H9 (cell line): ENCODE measurements at regions not wholly inside any gene's neighbourhood (a gene's known extent, or its start where the extent isn't known, plus 50 kb on each side); places are given as distances from the start of the nearest gene placed in this dataset.

Experiments used
- DNase-seq: peaks from one replicate; pipeline ENCODE4 v3.0.0-alpha.2; 2017
- H2AFZ ChIP-seq: one replicate; pipeline ENCODE4 v1.6.1; 2013; ENCODE audit warnings: mild to moderate bottlenecking, low read length, control low read depth, moderate library complexity
- H2AK5ac ChIP-seq: 2 replicates; pipeline ENCODE4 v1.6.1; 2013; ENCODE audit warnings: low read length, control low read depth, mixed read lengths; ENCODE audit not compliant: insufficient read length
- H2BK120ac ChIP-seq: one replicate; pipeline ENCODE4 v1.6.1; 2013; ENCODE audit warnings: low read depth, mild to moderate bottlenecking, low read length, control low read depth, inconsistent platforms; ENCODE audit not compliant: poor library complexity, severe bottlenecking
- H2BK12ac ChIP-seq: 2 replicates; pipeline ENCODE4 v1.6.1; 2013; ENCODE audit warnings: low read length, control low read depth, mixed read lengths, low read depth; ENCODE audit not compliant: insufficient read length
- H2BK15ac ChIP-seq: 2 replicates; pipeline ENCODE4 v1.6.1; 2013; ENCODE audit warnings: low read depth, low read length, control low read depth
- H2BK20ac ChIP-seq: one replicate; pipeline ENCODE4 v1.6.1; 2013; ENCODE audit warnings: low read depth, mild to moderate bottlenecking, low read length, control low read depth, inconsistent platforms; ENCODE audit not compliant: poor library complexity, severe bottlenecking
- H2BK5ac ChIP-seq: 2 replicates; pipeline ENCODE4 v1.6.1; 2013; ENCODE audit warnings: low read length, control low read depth, mixed read lengths; ENCODE audit not compliant: insufficient read length
- H3K14ac ChIP-seq: 2 replicates; pipeline ENCODE4 v1.6.1; 2013; ENCODE audit warnings: low read length, control low read depth; ENCODE audit not compliant: insufficient read depth
- H3K18ac ChIP-seq: 2 replicates; pipeline ENCODE4 v1.6.1; 2013; ENCODE audit warnings: low read depth, mild to moderate bottlenecking, mixed read lengths, low read length, control low read depth; ENCODE audit not compliant: insufficient read length
- H3K23ac ChIP-seq: 2 replicates; pipeline ENCODE4 v1.6.1; 2013; ENCODE audit warnings: low read length, control low read depth, mixed read lengths, low read depth; ENCODE audit not compliant: insufficient read length
- H3K23me2 ChIP-seq: 2 replicates; pipeline ENCODE4 v1.6.1; 2013; ENCODE audit warnings: low read depth, mild to moderate bottlenecking, mixed read lengths, low read length, control low read depth; ENCODE audit not compliant: insufficient read length, poor library complexity, severe bottlenecking
- H3K27ac ChIP-seq: 2 replicates; pipeline ENCODE4 v1.5.1; 2013; ENCODE audit warnings: low read length, control low read depth, mixed read lengths, low read depth; ENCODE audit not compliant: insufficient read length
- H3K27me3 ChIP-seq: 2 replicates; pipeline ENCODE4 v1.6.1; 2013; ENCODE audit warnings: low read length, control low read depth, inconsistent platforms; ENCODE audit not compliant: insufficient read depth
- H3K4ac ChIP-seq: 2 replicates; pipeline ENCODE4 v1.6.1; 2013; ENCODE audit warnings: low read depth, mild to moderate bottlenecking, control low read depth, inconsistent platforms, low read length, moderate library complexity
- H3K4me1 ChIP-seq: 2 replicates; pipeline ENCODE4 v1.6.1; 2013; ENCODE audit warnings: low read length, control low read depth, inconsistent platforms; ENCODE audit not compliant: insufficient read depth
- H3K4me2 ChIP-seq: 2 replicates; pipeline ENCODE4 v1.6.1; 2013; ENCODE audit warnings: low read length, control low read depth, mixed read lengths; ENCODE audit not compliant: insufficient read length, insufficient read depth
- H3K56ac ChIP-seq: 2 replicates; pipeline ENCODE4 v1.6.1; 2013; ENCODE audit warnings: low read depth, mild to moderate bottlenecking, mixed read lengths, low read length, control low read depth; ENCODE audit not compliant: insufficient read length
- H3K79me1 ChIP-seq: 2 replicates; pipeline ENCODE4 v1.6.1; 2013; ENCODE audit warnings: low read depth, mild to moderate bottlenecking, moderate library complexity, low read length, control low read depth, inconsistent platforms; ENCODE audit not compliant: insufficient read depth, poor library complexity, severe bottlenecking
- H3K79me2 ChIP-seq: 2 replicates; pipeline ENCODE4 v1.6.1; 2013; ENCODE audit warnings: low read length, control low read depth, inconsistent platforms; ENCODE audit not compliant: insufficient read depth
- H3K9ac ChIP-seq: 2 replicates; pipeline ENCODE4 v1.6.1; 2013; ENCODE audit warnings: low read length, control low read depth, mixed read lengths; ENCODE audit not compliant: insufficient read length; ENCODE audit errors: extremely low read depth
- H3K9me3 ChIP-seq: one replicate; pipeline ENCODE4 v1.6.1; 2013; ENCODE audit warnings: low read depth, low read length, inconsistent platforms; ENCODE audit not compliant: control insufficient read depth
- H3T11ph ChIP-seq: one replicate; pipeline ENCODE4 v1.6.1; 2013; ENCODE audit warnings: mild to moderate bottlenecking, low read length, control low read depth, inconsistent platforms
- H4K20me1 ChIP-seq: one replicate; pipeline ENCODE4 v1.6.1; 2013; ENCODE audit not compliant: control insufficient read depth, insufficient read length, insufficient read depth
- H4K5ac ChIP-seq: 2 replicates; pipeline ENCODE4 v1.6.1; 2013; ENCODE audit warnings: low read depth, mild to moderate bottlenecking, mixed read lengths, low read length, control low read depth; ENCODE audit not compliant: insufficient read length
- H4K8ac ChIP-seq: replicated peaks from 2 replicates; pipeline ENCODE4 v1.6.1; 2013; ENCODE audit warnings: low read length, control low read depth, mixed read lengths, low read depth; ENCODE audit not compliant: insufficient read length
- H4K91ac ChIP-seq: 2 replicates; pipeline ENCODE4 v1.6.1; 2013; ENCODE audit warnings: low read depth, mild to moderate bottlenecking, moderate library complexity, mixed read lengths, low read length, control low read depth; ENCODE audit not compliant: insufficient read length
- H3K27ac Mint-ChIP-seq, 3 experiments: 2 replicates in 2 of 3; 3 replicates in 1 of 3; pipeline ENCODE4 v1.8.0; 2020 to 2021; ENCODE audit warnings: mixed read lengths in 3 of 3, mild to moderate bottlenecking in 1 of 3, moderate library complexity in 1 of 3
- H3K27me3 Mint-ChIP-seq: 2 replicates; pipeline ENCODE4 v1.8.0; 2021; ENCODE audit warnings: low read depth, mild to moderate bottlenecking, moderate library complexity, mixed read lengths
- H3K36me3 Mint-ChIP-seq, 3 experiments: 2 replicates in 2 of 3; 3 replicates in 1 of 3; pipeline ENCODE4 v1.8.0; 2020 to 2021; ENCODE audit warnings: low read depth in 3 of 3, mixed read lengths in 3 of 3; ENCODE audit not compliant: insufficient read depth in 1 of 3
- H3K4me1 Mint-ChIP-seq, 2 experiments: 2 replicates each; pipeline ENCODE4 v1.8.0; 2020; ENCODE audit warnings: mixed read lengths in 2 of 2
- H3K4me3 Mint-ChIP-seq, 2 experiments: 2 replicates in 1 of 2; 3 replicates in 1 of 2; pipeline ENCODE4 v1.8.0; 2020 to 2021; ENCODE audit warnings: mild to moderate bottlenecking in 2 of 2, mixed read lengths in 2 of 2, moderate library complexity in 1 of 2
- H3K9me3 Mint-ChIP-seq, 2 experiments: 2 replicates in 1 of 2; 3 replicates in 1 of 2; pipeline ENCODE4 v1.8.0; 2020; ENCODE audit warnings: mild to moderate bottlenecking in 2 of 2, mixed read lengths in 2 of 2, moderate library complexity in 1 of 2
- WGBS: extraction: QIAGEN DNeasy Blood & Tissue Kit; methylation state at CpG from one replicate; pipeline ENCODE4 v1.1.7; 2013; ENCODE audit warnings: missing lambda C conversion rate, low lambda C conversion rate, mixed read lengths; ENCODE audit not compliant: insufficient read length; ENCODE audit errors: extremely low coverage; 5-methylcytosine and 5-hydroxymethylcytosine counted together
- TF ChIP-seq, protein P1 (sequence below): fragments of 200-600 bp; sonication (generic); conservative IDR thresholded peaks from 3 replicates; pipeline ENCODE4 v1.8.0; 2021; ENCODE audit warnings: antibody characterized with exemption, mild to moderate bottlenecking

- peaks cover 9% of the 10 kb centered on the region for H3K27me3 Mint-ChIP-seq
- H3K36me3 Mint-ChIP-seq = no peaks in the 10 kb centered on the region; a peak in 1 of 7 replicates
- no peaks in the 10 kb centered on the region for H3K27me3 ChIP-seq
- peaks cover 6 to 13% of the 10 kb centered on the region in 2 experiments for H3K4me1 Mint-ChIP-seq
- TF ChIP-seq, protein P1, sequence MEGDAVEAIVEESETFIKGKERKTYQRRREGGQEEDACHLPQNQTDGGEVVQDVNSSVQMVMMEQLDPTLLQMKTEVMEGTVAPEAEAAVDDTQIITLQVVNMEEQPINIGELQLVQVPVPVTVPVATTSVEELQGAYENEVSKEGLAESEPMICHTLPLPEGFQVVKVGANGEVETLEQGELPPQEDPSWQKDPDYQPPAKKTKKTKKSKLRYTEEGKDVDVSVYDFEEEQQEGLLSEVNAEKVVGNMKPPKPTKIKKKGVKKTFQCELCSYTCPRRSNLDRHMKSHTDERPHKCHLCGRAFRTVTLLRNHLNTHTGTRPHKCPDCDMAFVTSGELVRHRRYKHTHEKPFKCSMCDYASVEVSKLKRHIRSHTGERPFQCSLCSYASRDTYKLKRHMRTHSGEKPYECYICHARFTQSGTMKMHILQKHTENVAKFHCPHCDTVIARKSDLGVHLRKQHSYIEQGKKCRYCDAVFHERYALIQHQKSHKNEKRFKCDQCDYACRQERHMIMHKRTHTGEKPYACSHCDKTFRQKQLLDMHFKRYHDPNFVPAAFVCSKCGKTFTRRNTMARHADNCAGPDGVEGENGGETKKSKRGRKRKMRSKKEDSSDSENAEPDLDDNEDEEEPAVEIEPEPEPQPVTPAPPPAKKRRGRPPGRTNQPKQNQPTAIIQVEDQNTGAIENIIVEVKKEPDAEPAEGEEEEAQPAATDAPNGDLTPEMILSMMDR = no peak
- no peak overlapping the region for H2AK5ac ChIP-seq
- no peak overlapping the region for H4K91ac ChIP-seq
- no peak overlapping the region for H2AFZ ChIP-seq
- H3K18ac ChIP-seq = no peak overlapping the region
- no peak overlapping the region for H2BK20ac ChIP-seq
- no CpG with 5 or more reads among the region's 18 CpGs for WGBS
- no peak overlapping the region for H3K14ac ChIP-seq
- H4K20me1 ChIP-seq = no peaks in the 10 kb centered on the region
- peaks cover 3 to 6% of the 10 kb centered on the region in 2 experiments; a peak in 4 of 5 replicates for H3K9me3 Mint-ChIP-seq
- H3K9ac ChIP-seq = no peak overlapping the region
- H3T11ph ChIP-seq = no peak overlapping the region
- H3K4me1 ChIP-seq = no peaks in the 10 kb centered on the region
- H3K23ac ChIP-seq = no peak overlapping the region
- H4K8ac ChIP-seq = no peak overlapping the region
- no peak overlapping the region for H2BK15ac ChIP-seq
- H3K9me3 ChIP-seq = no peaks in the 10 kb centered on the region
- H3K4ac ChIP-seq = no peak overlapping the region
- H2BK5ac ChIP-seq = no peak overlapping the region
- H3K27ac ChIP-seq = no peak overlapping the region
- no peaks in the 10 kb centered on the region for H3K79me1 ChIP-seq
- H4K5ac ChIP-seq = no peak overlapping the region
- H3K4me2 ChIP-seq = no peak overlapping the region
- H2BK12ac ChIP-seq = no peak overlapping the region
- H2BK120ac ChIP-seq = no peak overlapping the region
- H3K79me2 ChIP-seq = no peaks in the 10 kb centered on the region
- no peak overlapping the region for H3K27ac Mint-ChIP-seq
- DNase-seq = peak; percentile 25
- no peaks in the 10 kb centered on the region for H3K23me2 ChIP-seq
- no peak overlapping the region for H3K56ac ChIP-seq
- no peak overlapping the region for H3K4me3 Mint-ChIP-seq
Measured at GRCh38 chr17:83173914-83174361, 94.5 kb downstream of the METRNL start.
